ENCODE measurements at regions not wholly inside any gene's neighbourhood (a gene's known extent, or its start where the extent isn't known, plus 50 kb on each side); places are given as distances from the start of the nearest gene placed in this dataset.

- no peak for TF ChIP-seq CTCF (IDR thresholded peaks at IDR 0.05; ENCODE audit: insufficient read depth in 1 of 2, low read depth in 1 of 2, low read length in 1 of 2, severe bottlenecking in 1 of 2, unreplicated experiment in 1 of 2)
- Histone ChIP-seq H3K4me1 (no peaks in the 10 kb centered on the region), H3K9me3 (no peaks in the 10 kb centered on the region), H3K27me3 (replicated peaks; ENCODE audit: control insufficient read depth, insufficient read depth, low read length) (peaks cover 1% of the 10 kb centered on the region), H3K36me3 (ENCODE audit: control insufficient read depth, insufficient read depth, low read length) (no peaks in the 10 kb centered on the region), H3K4me3 (ENCODE audit: low read depth, low read length) (no peak overlapping the region)
- Mint-ChIP-seq H3K27me3 (ENCODE audit: insufficient read depth, unreplicated experiment) (peaks cover 45% of the 10 kb centered on the region), H3K27ac (ENCODE audit: unreplicated experiment) (no peak overlapping the region), H3K4me1 (ENCODE audit: low read depth, unreplicated experiment) (no peaks in the 10 kb centered on the region), H3K36me3 (ENCODE audit: insufficient read depth, unreplicated experiment) (no peaks in the 10 kb centered on the region), H3K9me3 (ENCODE audit: unreplicated experiment) (no peaks in the 10 kb centered on the region), H3K4me3 (ENCODE audit: unreplicated experiment) (no peak overlapping the region)
- DNase-seq, result no peak
- intact Hi-C loops (cut with micrococcal nuclease; ENCODE audit: unreplicated experiment), result no loop called here
- no TSS peak for BruUV-seq (replicated peaks)
- ChIA-PET CTCF (no interaction called here), POLR2A (no interaction called here)
Observed at GRCh38 chr13:112250788-112251445, 125.2 kb upstream of the SPACA7 start.

DNA sequence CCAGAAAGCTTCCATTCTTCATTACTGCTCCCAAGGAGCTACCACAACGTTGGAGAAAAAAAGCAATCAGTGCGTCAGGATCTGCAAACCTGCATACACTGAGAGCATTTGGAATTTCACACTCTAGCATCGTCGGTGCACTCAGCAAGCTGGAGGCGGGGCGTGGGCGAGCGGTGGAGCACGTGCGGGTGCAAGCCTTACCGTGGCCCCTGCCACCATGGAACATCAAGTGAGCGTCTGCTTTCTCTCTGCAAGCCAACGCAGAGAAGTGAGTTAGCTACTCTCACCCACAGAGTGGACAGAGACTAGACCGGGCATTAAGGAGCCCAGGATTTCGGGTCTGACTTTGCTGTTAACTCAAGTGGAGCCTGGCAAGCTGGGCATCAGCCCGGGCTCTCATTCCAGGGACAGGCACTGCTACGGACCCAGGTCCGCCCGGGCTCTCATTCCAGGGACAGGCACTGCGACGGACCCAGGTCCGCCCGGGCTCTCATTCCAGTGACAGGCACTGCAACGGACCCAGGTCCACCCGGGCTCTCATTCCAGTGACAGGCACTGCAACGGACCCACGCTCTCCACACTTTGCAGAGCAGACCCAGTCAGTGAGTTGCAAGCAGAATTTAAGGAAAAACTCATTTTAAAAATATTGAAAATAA, 124.1 kb upstream of the SPACA7 start:
- Mint-ChIP-seq H3K27me3 (ENCODE audit: insufficient read depth, unreplicated experiment) (peaks cover 47% of the 10 kb centered on the region), H3K27ac (ENCODE audit: unreplicated experiment) (no peak overlapping the region), H3K4me3 (ENCODE audit: unreplicated experiment) (no peak overlapping the region), H3K4me1 (ENCODE audit: low read depth, unreplicated experiment) (no peaks in the 10 kb centered on the region), H3K36me3 (ENCODE audit: insufficient read depth, unreplicated experiment) (no peaks in the 10 kb centered on the region), H3K9me3 (ENCODE audit: unreplicated experiment) (no peaks in the 10 kb centered on the region)
- Histone ChIP-seq H3K36me3 (ENCODE audit: control insufficient read depth, insufficient read depth, low read length) (no peaks in the 10 kb centered on the region), H3K4me1 (no peaks in the 10 kb centered on the region), H3K9me3 (no peaks in the 10 kb centered on the region), H3K27me3 (replicated peaks; ENCODE audit: control insufficient read depth, insufficient read depth, low read length) (peaks cover 1% of the 10 kb centered on the region), H3K4me3 (ENCODE audit: low read depth, low read length) (no peak overlapping the region)
- CTCF ChIA-PET, result no interaction called here
- intact Hi-C loops (cut with micrococcal nuclease; ENCODE audit: unreplicated experiment), result no loop called here
- no TSS peak for BruUV-seq (replicated peaks)
- no peak for TF ChIP-seq CTCF (IDR thresholded peaks at IDR 0.05; ENCODE audit: insufficient read depth in 1 of 2, low read depth in 1 of 2, low read length in 1 of 2, severe bottlenecking in 1 of 2, unreplicated experiment in 1 of 2)
- POLR2A ChIA-PET, result no interaction called here
- DNase-seq, result no peak

DNA sequence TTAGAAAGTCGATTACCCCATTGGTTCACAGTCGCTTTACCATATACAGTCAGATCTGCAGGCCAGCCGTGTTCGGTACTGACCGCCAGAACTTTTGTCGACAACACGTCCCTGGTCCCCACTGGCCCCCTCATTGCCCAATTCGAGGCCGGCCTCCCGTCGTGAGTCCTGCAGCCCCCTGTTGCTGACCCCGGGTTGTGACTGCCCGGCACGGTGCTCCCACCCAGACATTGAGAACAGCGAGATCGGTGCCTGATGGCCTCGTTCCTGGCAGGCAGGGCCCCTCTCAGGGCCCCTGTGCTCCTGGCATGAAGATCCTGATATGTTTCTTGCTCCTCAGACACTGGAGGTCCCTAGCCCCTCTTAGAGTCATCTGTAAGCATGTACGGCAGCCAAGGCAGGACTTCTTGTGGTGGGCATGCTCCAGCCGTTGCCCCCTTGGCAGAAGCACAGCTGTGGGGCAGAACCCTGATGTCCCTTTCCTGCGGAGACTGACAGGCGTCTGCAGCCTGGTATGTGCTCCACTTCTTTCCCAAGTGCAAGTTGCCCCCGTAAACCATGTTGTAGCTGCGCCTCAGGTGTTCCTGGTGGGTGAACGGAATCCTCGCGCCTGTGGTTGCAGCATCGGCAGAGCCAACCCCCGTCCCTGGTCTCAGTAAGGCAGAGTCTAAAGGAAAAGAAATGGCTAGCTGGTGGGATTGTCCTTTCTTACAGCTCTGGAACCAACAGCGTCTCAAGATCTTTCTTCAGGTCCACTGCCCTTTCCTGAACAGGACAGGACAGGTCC, 123.2 kb upstream of the SPACA7 start:
- intact Hi-C loops (cut with micrococcal nuclease; ENCODE audit: unreplicated experiment), result no loop called here
- Histone ChIP-seq H3K9me3 (no peaks in the 10 kb centered on the region), H3K4me3 (ENCODE audit: low read depth, low read length) (no peak overlapping the region), H3K27me3 (replicated peaks; ENCODE audit: control insufficient read depth, insufficient read depth, low read length) (peaks cover 1% of the 10 kb centered on the region), H3K4me1 (no peaks in the 10 kb centered on the region), H3K36me3 (ENCODE audit: control insufficient read depth, insufficient read depth, low read length) (no peaks in the 10 kb centered on the region)
- Mint-ChIP-seq H3K27ac (ENCODE audit: unreplicated experiment) (no peak overlapping the region), H3K4me3 (ENCODE audit: unreplicated experiment) (no peak overlapping the region), H3K4me1 (ENCODE audit: low read depth, unreplicated experiment) (no peaks in the 10 kb centered on the region), H3K27me3 (ENCODE audit: insufficient read depth, unreplicated experiment) (peaks cover 47% of the 10 kb centered on the region), H3K36me3 (ENCODE audit: insufficient read depth, unreplicated experiment) (no peaks in the 10 kb centered on the region), H3K9me3 (ENCODE audit: unreplicated experiment) (no peaks in the 10 kb centered on the region)
- no TSS peak for BruUV-seq (replicated peaks)
- DNase-seq, result no peak
- no peak for TF ChIP-seq CTCF (IDR thresholded peaks at IDR 0.05; ENCODE audit: insufficient read depth in 1 of 2, low read depth in 1 of 2, low read length in 1 of 2, severe bottlenecking in 1 of 2, unreplicated experiment in 1 of 2)
- ChIA-PET POLR2A (interaction anchor here (0.6 kb wide), 1 partner anchor 1607 kb away, joined by 3 read pairs; no protein-coding TSS in a partner anchor), CTCF (no interaction called here)
